Spleen (tissue), 11 donors: ENCODE measurements at regions not wholly inside any gene's neighbourhood (a gene's known extent, or its start where the extent isn't known, plus 50 kb on each side); places are given as distances from the start of the nearest gene placed in this dataset.

Experiments
- DNase-seq: peaks from one replicate; pipeline ENCODE4 v3.0.0-alpha.2; 2020
- H3K27ac ChIP-seq, 8 donors: fragments of 200-600 bp; sonication (generic) in 7 of 8; 1 replicate in 4 of 8; 2 replicates in 4 of 8; pipeline versions ENCODE4 v1.5.0 to v1.8.0; 2016 to 2021; ENCODE audit warnings: inconsistent platforms in 4 of 8, mild to moderate bottlenecking in 4 of 8, moderate library complexity in 1 of 8
- H3K27me3 ChIP-seq, 7 donors: fragments of 200-600 bp; sonication (generic) in 6 of 7; replicated peaks in 1 of 7; 1 replicate in 4 of 7; 2 replicates in 3 of 7; pipeline versions ENCODE4 v1.5.0 to v1.8.0; 2016 to 2021; ENCODE audit warnings: inconsistent platforms in 3 of 7, mild to moderate bottlenecking in 1 of 7
- H3K36me3 ChIP-seq, 6 donors: fragments of 200-600 bp; sonication (generic) in 5 of 6; 1 replicate in 4 of 6; 2 replicates in 2 of 6; pipeline versions ENCODE4 v1.5.0 to v1.8.0; 2016 to 2021; ENCODE audit warnings: inconsistent platforms in 2 of 6
- H3K4me1 ChIP-seq, 6 donors: fragments of 200-600 bp; sonication (generic) in 5 of 6; 1 replicate in 3 of 6; 2 replicates in 3 of 6; pipeline versions ENCODE4 v1.5.0 to v1.8.0; 2016 to 2021; ENCODE audit warnings: inconsistent platforms in 3 of 6
- H3K4me3 ChIP-seq, 8 donors: fragments of 200-600 bp; sonication (generic) in 7 of 8; 1 replicate in 4 of 8; 2 replicates in 4 of 8; pipeline versions ENCODE4 v1.5.0 to v1.8.0; 2016 to 2021; ENCODE audit warnings: inconsistent platforms in 4 of 8, mild to moderate bottlenecking in 4 of 8, moderate library complexity in 2 of 8
- H3K9me3 ChIP-seq, 8 donors: fragments of 200-600 bp; sonication (generic) in 7 of 8; 1 replicate in 4 of 8; 2 replicates in 4 of 8; pipeline versions ENCODE4 v1.5.0 to v1.8.0; 2016 to 2021; ENCODE audit warnings: inconsistent platforms in 4 of 8
- CTCF ChIP-seq, 11 experiments: fragments of 200-600 bp in 7 of 11; fragments of 450-650 bp in 4 of 11; sonication (generic) in 4 of 11; IDR thresholded peaks in 8 of 11; conservative IDR thresholded peaks in 3 of 11; 1 replicate in 7 of 11; 2 replicates in 4 of 11; pipeline versions ENCODE4 v1.4.0 to v1.8.0; 2016 to 2021; ENCODE audit warnings: antibody characterized with exemption in 11 of 11, inconsistent platforms in 4 of 11, mild to moderate bottlenecking in 1 of 11
- POLR2A ChIP-seq, 3 donors: fragments of 450-650 bp; IDR thresholded peaks; one replicate each; pipeline ENCODE4 v1.5.1; 2017; ENCODE audit warnings: antibody characterized with exemption in 3 of 3, mild to moderate bottlenecking in 1 of 3
- POLR2AphosphoS5 ChIP-seq, 3 donors: sonication (generic); formaldehyde crosslinking; IDR thresholded peaks; one replicate each; pipeline ENCODE4 v1.5.1; 2017; ENCODE audit warnings: antibody characterized with exemption in 3 of 3
- WGBS, 5 donors: extraction: QIAGEN DNeasy Blood & Tissue Kit in 3 of 5; methylation state at CpG; one replicate each; pipeline versions ENCODE4 v1.1.5 to v1.1.7; 2013 to 2018; 5-methylcytosine and 5-hydroxymethylcytosine counted together
- intact Hi-C: fragments of 100-400 bp; cut with DNase I; formaldehyde crosslinking; loops from one replicate; pipeline ENCODE4 v1.15.0; 2023; ENCODE audit warnings: low total_unique reads
- donor health status: healthy with polysubstance abuse.
- donor health status: DM: no; HTN: no; CAD: no; lungs with moderate emphysema.
- donor health status: DM: no; HTN: no; CAD: no.
- donor health status: Bipolar disorder and iron deficiency.
- donor health status: healthy.
- donor health status: DM: no; HTN: no; CAD: no.
- donor health status: DM: yes; HTN: yes; CAD: no.

GRCh38 chr5:3896098-3896497 lies 300.5 kb downstream of the IRX1 start:
- no peak overlapping the region for H3K27ac ChIP-seq
- no peaks in the 10 kb centered on the region for H3K36me3 ChIP-seq
- DNase-seq = no peak
- H3K27me3 ChIP-seq = no peaks in the 10 kb centered on the region
- no peaks in the 10 kb centered on the region for H3K4me1 ChIP-seq
- H3K9me3 ChIP-seq = peaks cover 0 to 23% (median 7%) of the 10 kb centered on the region in 8 donors
- intact Hi-C loops = no loop called here
- H3K4me3 ChIP-seq = no peak overlapping the region
- TF ChIP-seq CTCF (IDR thresholded peaks at IDR 0.05 in 8 of 11, conservative IDR thresholded peaks at IDR 0.05 in 3 of 11) (no peak), POLR2AphosphoS5 (IDR thresholded peaks at IDR 0.05) (no peak), POLR2A (IDR thresholded peaks at IDR 0.05) (no peak)
- WGBS, 5 donors = 73 to 93% (median 89%) methylated on average over 5 of the region's 5 CpGs

GRCh38 chr5:3899093-3899492 lies 303.5 kb downstream of the IRX1 start:
- no peaks in the 10 kb centered on the region for H3K27me3 ChIP-seq
- H3K4me1 ChIP-seq = no peaks in the 10 kb centered on the region
- 68 to 84% (median 72%) methylated on average over 5 of the region's 5 CpGs for WGBS, 5 donors

GRCh38 chr5:3904584-3904983 lies 309.0 kb downstream of the IRX1 start:
- Histone ChIP-seq H3K27me3 (no peaks in the 10 kb centered on the region), H3K36me3 (no peaks in the 10 kb centered on the region), H3K9me3 (peaks cover 0 to 19% (median 0%) of the 10 kb centered on the region in 8 donors), H3K27ac (no peak overlapping the region), H3K4me3 (no peak overlapping the region), H3K4me1 (no peaks in the 10 kb centered on the region)
- no peak for DNase-seq
- intact Hi-C loops = no loop called here
- WGBS, 5 donors = 84 to 91% (median 88%) methylated on average over 7 to 8 of the region's 8 CpGs
- TF ChIP-seq POLR2AphosphoS5 (IDR thresholded peaks at IDR 0.05) (no peak), POLR2A (IDR thresholded peaks at IDR 0.05) (no peak), CTCF (IDR thresholded peaks at IDR 0.05 in 8 of 11, conservative IDR thresholded peaks at IDR 0.05 in 3 of 11) (no peak)

More at GRCh38 chr5:3899093-3899492, 303.5 kb downstream of the IRX1 start:
- TF ChIP-seq POLR2A (IDR thresholded peaks at IDR 0.05) (no peak), POLR2AphosphoS5 (IDR thresholded peaks at IDR 0.05) (no peak), CTCF (IDR thresholded peaks at IDR 0.05 in 8 of 11, conservative IDR thresholded peaks at IDR 0.05 in 3 of 11) (no peak)
- no peaks in the 10 kb centered on the region for H3K36me3 ChIP-seq
- H3K4me3 ChIP-seq = no peak overlapping the region
- no peak overlapping the region for H3K27ac ChIP-seq
- DNase-seq = no peak
- H3K9me3 ChIP-seq = peaks cover 0 to 30% (median 7%) of the 10 kb centered on the region in 8 donors
- intact Hi-C loops = no loop called here

GRCh38 chr5:3905031-3905430 lies 309.4 kb downstream of the IRX1 start:
- Histone ChIP-seq H3K4me3 (no peak overlapping the region), H3K36me3 (no peaks in the 10 kb centered on the region), H3K27me3 (no peaks in the 10 kb centered on the region), H3K27ac (no peak overlapping the region), H3K9me3 (peaks cover 0 to 23% (median 0%) of the 10 kb centered on the region in 8 donors), H3K4me1 (no peaks in the 10 kb centered on the region)
- TF ChIP-seq POLR2AphosphoS5 (IDR thresholded peaks at IDR 0.05) (no peak), POLR2A (IDR thresholded peaks at IDR 0.05) (no peak), CTCF (IDR thresholded peaks at IDR 0.05 in 8 of 11, conservative IDR thresholded peaks at IDR 0.05 in 3 of 11) (no peak)
- intact Hi-C loops = no loop called here
- WGBS, 5 donors = 73 to 88% (median 79%) methylated on average over 7 of the region's 7 CpGs
- DNase-seq = no peak
